Smooth muscle cell (in vitro differentiated cells): ENCODE measurements at regions not wholly inside any gene's neighbourhood (a gene's known extent, or its start where the extent isn't known, plus 50 kb on each side); places are given as distances from the start of the nearest gene placed in this dataset.

Source experiments
- DNase-seq: peaks from one replicate; lab custom pipeline; 2025; ENCODE audit not compliant: unreplicated experiment; lab: John Stamatoyannopoulos, UW
- H2AFZ ChIP-seq: fragments of 200-600 bp; sonication (generic); 2 replicates; pipeline ENCODE4 v1.6.0; 2016; ENCODE audit warnings: antibody characterized with exemption, low read depth, mild to moderate bottlenecking
- H3F3A ChIP-seq: fragments of 200-600 bp; sonication (generic); 2 replicates; pipeline ENCODE4 v1.6.0; 2017; ENCODE audit warnings: antibody characterized with exemption, low read depth
- H3K27ac ChIP-seq: fragments of 200-600 bp; sonication (generic); 2 replicates; pipeline ENCODE4 v1.5.1; 2016; ENCODE audit warnings: low read depth, mild to moderate bottlenecking
- H3K27me3 ChIP-seq: fragments of 200-600 bp; sonication (generic); 2 replicates; pipeline ENCODE4 v1.6.1; 2016; ENCODE audit warnings: low read depth, mild to moderate bottlenecking
- H3K36me3 ChIP-seq: fragments of 200-600 bp; sonication (generic); 2 replicates; pipeline ENCODE4 v1.5.1; 2016; ENCODE audit warnings: low read depth
- H3K4me1 ChIP-seq: fragments of 200-600 bp; sonication (generic); 2 replicates; pipeline ENCODE4 v1.5.1; 2016; ENCODE audit warnings: low read depth
- H3K4me2 ChIP-seq: fragments of 200-600 bp; sonication (generic); 2 replicates; pipeline ENCODE4 v1.6.0; 2016; ENCODE audit warnings: mild to moderate bottlenecking
- H3K4me3 ChIP-seq: fragments of 200-600 bp; sonication (generic); 2 replicates; pipeline ENCODE4 v1.5.1; 2016; ENCODE audit warnings: mild to moderate bottlenecking
- H3K79me2 ChIP-seq: fragments of 200-600 bp; sonication (generic); 2 replicates; pipeline ENCODE4 v1.6.0; 2016; ENCODE audit warnings: low read depth, mild to moderate bottlenecking
- H3K9ac ChIP-seq: fragments of 200-600 bp; sonication (generic); 2 replicates; pipeline ENCODE4 v1.6.0; 2016; ENCODE audit warnings: low read depth
- H3K9me3 ChIP-seq: fragments of 200-600 bp; sonication (generic); replicated peaks from 2 replicates; pipeline ENCODE4 v1.5.1; 2016; ENCODE audit warnings: low read depth
- H4K20me1 ChIP-seq: fragments of 200-600 bp; sonication (generic); 2 replicates; pipeline ENCODE4 v1.6.0; 2016; ENCODE audit warnings: low read depth
- WGBS: methylation state at CpG from one replicate; pipeline ENCODE4 v1.1.7; 2016; ENCODE audit warnings: low lambda C conversion rate; 5-methylcytosine and 5-hydroxymethylcytosine counted together
- TF ChIP-seq, protein P1 (sequence below): fragments of 200-600 bp; sonication (generic); IDR thresholded peaks from 2 replicates; pipeline ENCODE4 v1.5.1; 2017; ENCODE audit warnings: borderline replicate concordance, mild to moderate bottlenecking, antibody characterized with exemption; ENCODE audit not compliant: insufficient read depth, poor library complexity, severe bottlenecking

DNA sequence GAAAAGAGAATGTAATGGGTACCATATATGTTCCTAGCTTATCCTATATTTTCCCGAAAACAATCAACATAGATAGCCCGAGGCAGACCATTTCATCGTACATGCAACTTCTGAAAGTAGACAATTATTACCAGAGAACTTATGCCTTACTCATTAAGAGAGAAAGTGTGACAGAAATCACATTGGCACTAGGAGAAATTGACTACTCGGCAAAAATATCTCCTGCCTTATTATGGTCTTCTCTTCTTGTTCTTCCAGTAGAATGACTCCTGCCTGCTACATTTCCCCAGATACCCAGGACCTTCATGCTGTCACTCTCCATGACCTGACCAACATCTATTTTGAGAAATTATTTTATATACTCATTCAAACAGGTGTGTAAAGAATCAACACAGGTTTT lies 1015.7 kb downstream of the TUSC7 start:
- Histone ChIP-seq H3K36me3 (no peaks in the 10 kb centered on the region), H2AFZ (no peak overlapping the region), H3K27me3 (no peaks in the 10 kb centered on the region), H3K9ac (no peak overlapping the region), H3K4me1 (no peaks in the 10 kb centered on the region), H3K27ac (no peak overlapping the region), H3K9me3 (no peaks in the 10 kb centered on the region), H3F3A (no peaks in the 10 kb centered on the region), H4K20me1 (no peaks in the 10 kb centered on the region), H3K4me2 (no peak overlapping the region), H3K4me3 (no peak overlapping the region), H3K79me2 (no peaks in the 10 kb centered on the region)
- 98% methylated on average over 4 of the region's 4 CpGs for WGBS
- no peak for DNase-seq
- TF ChIP-seq, protein P1, sequence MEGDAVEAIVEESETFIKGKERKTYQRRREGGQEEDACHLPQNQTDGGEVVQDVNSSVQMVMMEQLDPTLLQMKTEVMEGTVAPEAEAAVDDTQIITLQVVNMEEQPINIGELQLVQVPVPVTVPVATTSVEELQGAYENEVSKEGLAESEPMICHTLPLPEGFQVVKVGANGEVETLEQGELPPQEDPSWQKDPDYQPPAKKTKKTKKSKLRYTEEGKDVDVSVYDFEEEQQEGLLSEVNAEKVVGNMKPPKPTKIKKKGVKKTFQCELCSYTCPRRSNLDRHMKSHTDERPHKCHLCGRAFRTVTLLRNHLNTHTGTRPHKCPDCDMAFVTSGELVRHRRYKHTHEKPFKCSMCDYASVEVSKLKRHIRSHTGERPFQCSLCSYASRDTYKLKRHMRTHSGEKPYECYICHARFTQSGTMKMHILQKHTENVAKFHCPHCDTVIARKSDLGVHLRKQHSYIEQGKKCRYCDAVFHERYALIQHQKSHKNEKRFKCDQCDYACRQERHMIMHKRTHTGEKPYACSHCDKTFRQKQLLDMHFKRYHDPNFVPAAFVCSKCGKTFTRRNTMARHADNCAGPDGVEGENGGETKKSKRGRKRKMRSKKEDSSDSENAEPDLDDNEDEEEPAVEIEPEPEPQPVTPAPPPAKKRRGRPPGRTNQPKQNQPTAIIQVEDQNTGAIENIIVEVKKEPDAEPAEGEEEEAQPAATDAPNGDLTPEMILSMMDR = no peak

DNA sequence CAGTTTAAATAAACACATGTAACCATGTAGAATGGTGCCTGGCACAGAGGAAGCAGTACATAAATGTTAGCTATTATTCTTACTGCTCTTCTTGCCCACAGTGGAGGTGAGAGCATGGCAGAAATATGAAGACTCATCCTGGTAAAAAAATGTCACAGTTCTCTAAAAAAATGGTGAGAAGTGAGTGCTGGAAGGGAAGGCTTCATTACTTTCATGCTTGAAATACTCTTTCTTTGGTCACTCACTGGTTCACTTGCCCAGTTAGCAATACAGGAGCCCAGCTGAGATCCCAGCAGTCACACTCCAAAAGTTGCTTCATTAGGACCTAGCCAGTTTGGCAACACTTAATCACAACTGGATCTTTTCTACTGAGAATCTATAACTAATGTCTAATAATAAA lies 1017.2 kb downstream of the TUSC7 start:
- no peaks in the 10 kb centered on the region for H3K9me3 ChIP-seq
- no peak overlapping the region for H3K9ac ChIP-seq
- no peaks in the 10 kb centered on the region for H4K20me1 ChIP-seq
- TF ChIP-seq, protein P1 = no peak
- no peak overlapping the region for H3K4me3 ChIP-seq
- no peaks in the 10 kb centered on the region for H3K79me2 ChIP-seq
- H3K36me3 ChIP-seq = no peaks in the 10 kb centered on the region
- no peaks in the 10 kb centered on the region for H3F3A ChIP-seq
- no peak overlapping the region for H3K4me2 ChIP-seq
- H3K27me3 ChIP-seq = no peaks in the 10 kb centered on the region
- H3K4me1 ChIP-seq = no peaks in the 10 kb centered on the region
- H3K27ac ChIP-seq = no peak overlapping the region
- DNase-seq = no peak
- no peak overlapping the region for H2AFZ ChIP-seq

DNA sequence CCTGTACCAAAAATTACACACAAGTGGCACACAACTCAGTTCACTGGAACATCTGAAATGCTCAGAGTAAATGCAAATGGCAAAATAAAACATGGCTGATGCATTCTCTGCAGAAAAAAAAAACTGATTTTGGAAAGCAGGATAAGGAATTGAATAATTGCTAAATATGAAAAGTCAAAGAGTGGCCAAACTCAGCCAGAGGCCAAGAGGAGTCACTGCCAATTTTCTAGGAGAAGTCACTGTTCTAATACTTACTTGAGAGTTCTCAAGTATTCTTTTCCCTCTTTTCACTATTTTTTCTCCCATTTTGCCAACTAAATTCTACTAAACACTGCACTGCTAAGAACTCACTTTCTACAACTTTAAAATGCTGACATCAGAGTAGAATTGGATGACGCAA lies 1018.6 kb downstream of the TUSC7 start:
- no peaks in the 10 kb centered on the region for H3K36me3 ChIP-seq
- H3K4me3 ChIP-seq = no peak overlapping the region
- H3K9me3 ChIP-seq = no peaks in the 10 kb centered on the region
- no peaks in the 10 kb centered on the region for H3F3A ChIP-seq
- no peak overlapping the region for H2AFZ ChIP-seq
- no peak overlapping the region for H3K27ac ChIP-seq
- H3K4me2 ChIP-seq = no peak overlapping the region
- H3K4me1 ChIP-seq = no peaks in the 10 kb centered on the region
- TF ChIP-seq, protein P1 = no peak
- no peaks in the 10 kb centered on the region for H3K27me3 ChIP-seq
- H3K9ac ChIP-seq = no peak overlapping the region
- no peak for DNase-seq
- H4K20me1 ChIP-seq = no peaks in the 10 kb centered on the region
- WGBS = 95% methylated on average over 1 of the region's 1 CpG
- no peaks in the 10 kb centered on the region for H3K79me2 ChIP-seq

DNA sequence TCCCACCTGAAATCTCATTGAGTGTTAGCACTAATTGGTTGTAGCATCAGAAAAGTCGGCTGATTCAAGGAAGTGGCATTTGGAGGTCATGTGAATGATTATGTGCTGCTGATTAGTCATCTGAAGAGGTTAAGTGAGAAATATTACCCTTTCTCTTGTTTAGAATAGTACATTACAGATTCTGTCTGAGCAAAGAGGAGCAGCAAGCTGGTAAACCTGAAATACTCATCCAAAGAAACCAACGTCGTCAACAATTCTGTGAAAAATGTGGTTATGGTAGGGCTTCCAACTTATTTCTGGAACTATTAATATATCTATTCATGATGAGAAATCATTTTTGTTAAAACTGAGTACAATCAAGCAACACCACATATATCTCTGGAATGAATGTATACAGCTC lies 1024.9 kb downstream of the TUSC7 start:
- Histone ChIP-seq H3K36me3 (no peaks in the 10 kb centered on the region), H2AFZ (no peak overlapping the region), H3K9me3 (no peaks in the 10 kb centered on the region), H3K4me1 (no peaks in the 10 kb centered on the region), H3K4me3 (no peak overlapping the region), H3K79me2 (no peaks in the 10 kb centered on the region), H3F3A (no peaks in the 10 kb centered on the region), H3K9ac (no peak overlapping the region), H3K4me2 (no peak overlapping the region), H3K27me3 (no peaks in the 10 kb centered on the region), H3K27ac (no peak overlapping the region), H4K20me1 (no peaks in the 10 kb centered on the region)
- DNase-seq = no peak
- TF ChIP-seq, protein P1 = no peak
- WGBS = 89% methylated on average over 3 of the region's 3 CpGs
